Smooth muscle cell (in vitro differentiated cells): ENCODE measurements at regions not wholly inside any gene's neighbourhood (a gene's known extent, or its start where the extent isn't known, plus 50 kb on each side); places are given as distances from the start of the nearest gene placed in this dataset.
A peak's percentile ranks its signal among the peaks of the same experiment; 100 is the strongest.

Experiments used
- DNase-seq: peaks from one replicate; lab custom pipeline; 2025; ENCODE audit not compliant: unreplicated experiment; lab: John Stamatoyannopoulos, UW
- H2AFZ ChIP-seq: fragments of 200-600 bp; sonication (generic); 2 replicates; pipeline ENCODE4 v1.6.0; 2016; ENCODE audit warnings: antibody characterized with exemption, low read depth, mild to moderate bottlenecking
- H3F3A ChIP-seq: fragments of 200-600 bp; sonication (generic); 2 replicates; pipeline ENCODE4 v1.6.0; 2017; ENCODE audit warnings: antibody characterized with exemption, low read depth
- H3K27ac ChIP-seq: fragments of 200-600 bp; sonication (generic); 2 replicates; pipeline ENCODE4 v1.5.1; 2016; ENCODE audit warnings: low read depth, mild to moderate bottlenecking
- H3K27me3 ChIP-seq: fragments of 200-600 bp; sonication (generic); 2 replicates; pipeline ENCODE4 v1.6.1; 2016; ENCODE audit warnings: low read depth, mild to moderate bottlenecking
- H3K36me3 ChIP-seq: fragments of 200-600 bp; sonication (generic); 2 replicates; pipeline ENCODE4 v1.5.1; 2016; ENCODE audit warnings: low read depth
- H3K4me1 ChIP-seq: fragments of 200-600 bp; sonication (generic); 2 replicates; pipeline ENCODE4 v1.5.1; 2016; ENCODE audit warnings: low read depth
- H3K4me2 ChIP-seq: fragments of 200-600 bp; sonication (generic); 2 replicates; pipeline ENCODE4 v1.6.0; 2016; ENCODE audit warnings: mild to moderate bottlenecking
- H3K4me3 ChIP-seq: fragments of 200-600 bp; sonication (generic); 2 replicates; pipeline ENCODE4 v1.5.1; 2016; ENCODE audit warnings: mild to moderate bottlenecking
- H3K79me2 ChIP-seq: fragments of 200-600 bp; sonication (generic); 2 replicates; pipeline ENCODE4 v1.6.0; 2016; ENCODE audit warnings: low read depth, mild to moderate bottlenecking
- H3K9ac ChIP-seq: fragments of 200-600 bp; sonication (generic); 2 replicates; pipeline ENCODE4 v1.6.0; 2016; ENCODE audit warnings: low read depth
- H3K9me3 ChIP-seq: fragments of 200-600 bp; sonication (generic); replicated peaks from 2 replicates; pipeline ENCODE4 v1.5.1; 2016; ENCODE audit warnings: low read depth
- H4K20me1 ChIP-seq: fragments of 200-600 bp; sonication (generic); 2 replicates; pipeline ENCODE4 v1.6.0; 2016; ENCODE audit warnings: low read depth
- WGBS: methylation state at CpG from one replicate; pipeline ENCODE4 v1.1.7; 2016; ENCODE audit warnings: low lambda C conversion rate; 5-methylcytosine and 5-hydroxymethylcytosine counted together
- TF ChIP-seq, protein P1 (sequence below): fragments of 200-600 bp; sonication (generic); IDR thresholded peaks from 2 replicates; pipeline ENCODE4 v1.5.1; 2017; ENCODE audit warnings: borderline replicate concordance, mild to moderate bottlenecking, antibody characterized with exemption; ENCODE audit not compliant: insufficient read depth, poor library complexity, severe bottlenecking

DNA sequence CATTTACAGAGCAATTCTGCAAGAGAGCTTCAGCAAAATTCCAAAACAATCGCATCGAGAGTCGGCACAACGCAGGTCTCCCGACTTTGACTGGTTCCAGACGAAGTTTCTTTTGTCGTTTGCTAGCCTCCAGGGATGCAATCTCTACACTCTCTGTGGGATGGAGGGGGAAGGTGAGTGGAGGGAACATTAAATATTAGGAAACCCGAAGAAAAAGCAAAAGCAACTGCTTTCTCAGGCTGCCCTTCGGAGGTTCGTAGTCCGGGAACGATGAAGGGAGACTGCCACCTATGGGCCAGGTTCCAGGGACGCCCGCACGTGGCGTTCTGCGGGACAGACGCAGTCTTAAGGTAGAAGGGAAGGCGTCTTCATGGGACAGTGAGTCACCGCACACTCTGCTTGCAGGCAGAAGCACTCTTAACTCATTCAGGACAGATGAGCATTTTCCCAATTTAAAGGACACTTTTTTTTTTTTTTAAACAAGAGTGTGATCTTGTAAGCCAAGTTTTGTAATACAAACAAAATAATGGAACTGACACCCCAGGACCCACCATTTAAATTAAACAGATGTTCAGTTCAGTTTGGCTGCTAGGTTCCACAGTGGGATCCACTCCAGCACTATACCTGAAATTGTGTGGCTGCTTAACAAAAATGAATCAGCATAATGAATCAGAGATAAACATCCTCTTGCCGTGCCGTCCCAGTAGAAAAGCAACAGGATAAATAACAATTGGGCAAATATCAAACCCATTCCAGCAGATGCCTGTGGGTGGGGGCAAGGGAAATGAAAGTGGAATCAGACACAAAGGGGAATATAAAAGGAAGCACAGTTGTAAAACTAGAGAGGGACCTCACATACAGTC, 65.8 kb upstream of the ARMC2 start:
- Histone ChIP-seq H4K20me1 (no peaks in the 10 kb centered on the region), H3K4me1 (peaks cover 5% of the 10 kb centered on the region), H3F3A (no peaks in the 10 kb centered on the region), H3K27ac (peak overlapping the region; percentile 44), H3K36me3 (no peaks in the 10 kb centered on the region), H3K79me2 (no peaks in the 10 kb centered on the region), H2AFZ (peak overlapping the region; percentile 95), H3K9me3 (no peaks in the 10 kb centered on the region), H3K4me3 (peak overlapping the region; percentile 79), H3K9ac (peak overlapping the region; percentile 40), H3K4me2 (peak overlapping the region; percentile 94), H3K27me3 (no peaks in the 10 kb centered on the region)
- 3% methylated on average over 22 of the region's 22 CpGs for WGBS
- TF ChIP-seq, protein P1, sequence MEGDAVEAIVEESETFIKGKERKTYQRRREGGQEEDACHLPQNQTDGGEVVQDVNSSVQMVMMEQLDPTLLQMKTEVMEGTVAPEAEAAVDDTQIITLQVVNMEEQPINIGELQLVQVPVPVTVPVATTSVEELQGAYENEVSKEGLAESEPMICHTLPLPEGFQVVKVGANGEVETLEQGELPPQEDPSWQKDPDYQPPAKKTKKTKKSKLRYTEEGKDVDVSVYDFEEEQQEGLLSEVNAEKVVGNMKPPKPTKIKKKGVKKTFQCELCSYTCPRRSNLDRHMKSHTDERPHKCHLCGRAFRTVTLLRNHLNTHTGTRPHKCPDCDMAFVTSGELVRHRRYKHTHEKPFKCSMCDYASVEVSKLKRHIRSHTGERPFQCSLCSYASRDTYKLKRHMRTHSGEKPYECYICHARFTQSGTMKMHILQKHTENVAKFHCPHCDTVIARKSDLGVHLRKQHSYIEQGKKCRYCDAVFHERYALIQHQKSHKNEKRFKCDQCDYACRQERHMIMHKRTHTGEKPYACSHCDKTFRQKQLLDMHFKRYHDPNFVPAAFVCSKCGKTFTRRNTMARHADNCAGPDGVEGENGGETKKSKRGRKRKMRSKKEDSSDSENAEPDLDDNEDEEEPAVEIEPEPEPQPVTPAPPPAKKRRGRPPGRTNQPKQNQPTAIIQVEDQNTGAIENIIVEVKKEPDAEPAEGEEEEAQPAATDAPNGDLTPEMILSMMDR: peak; percentile 77
- DNase-seq: peak; percentile 23

DNA sequence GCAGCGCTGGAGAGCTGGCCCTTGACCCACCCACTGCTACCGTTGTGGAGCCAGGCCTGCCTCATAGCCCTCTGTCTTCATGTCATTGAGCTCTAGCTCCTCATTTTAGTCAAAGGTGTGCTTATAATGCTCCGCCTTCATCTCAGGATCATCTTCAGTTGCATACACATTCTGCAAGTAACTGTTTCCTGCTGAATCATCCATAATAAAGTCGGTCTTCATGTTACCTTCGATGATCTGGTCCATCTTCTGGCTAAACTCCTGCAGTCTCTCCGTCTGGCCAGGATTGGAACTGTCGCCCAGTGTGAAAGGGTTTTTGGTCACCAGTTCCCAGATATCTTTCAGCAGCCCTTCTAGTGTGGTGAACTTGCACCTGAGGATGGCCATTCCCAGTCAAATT, 62.6 kb upstream of the ARMC2 start:
- Histone ChIP-seq H3K4me1 (peaks cover 5% of the 10 kb centered on the region), H3K79me2 (no peaks in the 10 kb centered on the region), H3K27me3 (no peaks in the 10 kb centered on the region), H3K9ac (no peak overlapping the region), H3K9me3 (no peaks in the 10 kb centered on the region), H3K36me3 (no peaks in the 10 kb centered on the region), H3F3A (no peaks in the 10 kb centered on the region), H3K27ac (no peak overlapping the region), H3K4me3 (no peak overlapping the region), H3K4me2 (no peak overlapping the region), H2AFZ (no peak overlapping the region), H4K20me1 (no peaks in the 10 kb centered on the region)
- 95% methylated on average over 7 of the region's 7 CpGs for WGBS
- DNase-seq: no peak
- TF ChIP-seq, protein P1: no peak

DNA sequence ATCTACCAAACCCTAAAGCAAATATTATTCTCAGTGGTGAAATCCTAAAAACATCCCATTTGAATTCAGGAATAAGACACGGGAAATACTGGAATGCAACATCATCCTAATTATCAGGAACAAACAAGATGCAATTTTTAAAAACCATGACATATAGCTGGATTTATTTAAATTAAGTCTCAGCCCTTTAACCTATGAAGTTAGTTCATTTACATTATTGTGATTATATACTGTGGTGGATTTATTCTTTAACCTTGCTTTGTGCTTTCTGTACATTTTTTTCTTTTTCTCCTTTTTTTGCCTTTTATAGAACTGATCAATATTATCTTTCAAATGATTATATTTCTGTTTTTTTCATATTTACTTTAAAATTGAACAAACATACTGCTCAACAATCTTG, 59.8 kb upstream of the ARMC2 start:
- no peak overlapping the region for H3K27ac ChIP-seq
- no peak for DNase-seq
- H3F3A ChIP-seq: no peaks in the 10 kb centered on the region

More for the DNA sequence above, 59.8 kb upstream of the ARMC2 start:
- Histone ChIP-seq H3K9me3 (no peaks in the 10 kb centered on the region), H4K20me1 (no peaks in the 10 kb centered on the region), H2AFZ (no peak overlapping the region), H3K36me3 (no peaks in the 10 kb centered on the region), H3K27me3 (no peaks in the 10 kb centered on the region), H3K4me1 (no peaks in the 10 kb centered on the region), H3K4me3 (no peak overlapping the region), H3K4me2 (no peak overlapping the region), H3K9ac (no peak overlapping the region), H3K79me2 (no peaks in the 10 kb centered on the region)
- TF ChIP-seq, protein P1: no peak
- 95% methylated on average over 1 of the region's 1 CpG for WGBS
